H1 (cell line): ENCODE measurements at regions not wholly inside any gene's neighbourhood (a gene's known extent, or its start where the extent isn't known, plus 50 kb on each side); places are given as distances from the start of the nearest gene placed in this dataset.

ENCODE experiments used
- CTCF ChIA-PET: fragments of 300-600 bp; sonication (Branson Sonifier 250); formaldehyde crosslinking; loops from one replicate; lab custom pipeline; 2021; ENCODE audit not compliant: partially characterized antibody; lab: Charles Lee
- POLR2A ChIA-PET: fragments of 300-600 bp; sonication (Branson Sonifier 250); formaldehyde crosslinking; loops from one replicate; lab custom pipeline; 2021; ENCODE audit warnings: inconsistent platforms; ENCODE audit not compliant: partially characterized antibody; lab: Charles Lee
- DNase-seq, 2 experiments: peaks; one replicate each; pipeline versions ENCODE4 v3.0.0 to v3.0.0-alpha.2; 2010 to 2022; ENCODE audit warnings: low spot score in 2 of 2, low read depth in 1 of 2, mixed read lengths in 1 of 2
- FAIRE-seq: peaks from 2 replicates; lab custom pipeline; 2011; peaks lifted over from hg19 to GRCh38; lab: Jason Lieb, UNC
- H2AFZ ChIP-seq: 2 replicates; pipeline ENCODE4 v1.8.1; 2012; ENCODE audit warnings: low read length, inconsistent platforms
- H2AK5ac ChIP-seq: 2 replicates; pipeline ENCODE4 v1.6.1; 2013; ENCODE audit warnings: low read depth, low read length
- H2BK120ac ChIP-seq: replicated peaks from 2 replicates; pipeline ENCODE3; 2013; ENCODE audit warnings: low read depth, low read length, inconsistent platforms
- H2BK12ac ChIP-seq: 2 replicates; pipeline ENCODE4 v1.6.1; 2013; ENCODE audit warnings: low read depth, low read length
- H2BK15ac ChIP-seq: 2 replicates; pipeline ENCODE4 v1.6.1; 2013; ENCODE audit warnings: low read length
- H2BK20ac ChIP-seq: 2 replicates; pipeline ENCODE4 v1.6.1; 2013; ENCODE audit warnings: low read length
- H2BK5ac ChIP-seq: 2 replicates; pipeline ENCODE4 v1.6.1; 2013; ENCODE audit warnings: low read depth, low read length
- H3K14ac ChIP-seq: 2 replicates; pipeline ENCODE4 v1.6.1; 2013; ENCODE audit warnings: inconsistent platforms; ENCODE audit not compliant: insufficient read length
- H3K18ac ChIP-seq: 2 replicates; pipeline ENCODE4 v1.6.1; 2013; ENCODE audit warnings: low read length; ENCODE audit errors: extremely low read depth
- H3K23ac ChIP-seq: 2 replicates; pipeline ENCODE4 v1.6.1; 2013; ENCODE audit warnings: inconsistent platforms; ENCODE audit not compliant: insufficient read length
- H3K23me2 ChIP-seq: 2 replicates; pipeline ENCODE4 v1.6.1; 2013; ENCODE audit warnings: low read depth, low read length
- H3K27ac ChIP-seq: 2 replicates; pipeline ENCODE4 v1.6.1; 2011; ENCODE audit warnings: low read depth, low read length, inconsistent platforms
- H3K27me3 ChIP-seq, 4 experiments: replicated peaks in 1 of 4; 1 replicate in 1 of 4; 2 replicates in 3 of 4; pipeline versions ENCODE4 v1.6.1 to v1.8.1; 2011 to 2013; ENCODE audit warnings: low read length in 3 of 4, mild to moderate bottlenecking in 3 of 4, inconsistent platforms in 2 of 4, mixed read lengths in 2 of 4, moderate library complexity in 1 of 4; ENCODE audit not compliant: control insufficient read depth in 3 of 4, insufficient read depth in 3 of 4; ENCODE audit errors: extremely low read depth in 1 of 4
- H3K36me3 ChIP-seq, 4 experiments: 2 replicates each; pipeline versions ENCODE4 v1.6.1 to v1.8.1; 2011 to 2013; ENCODE audit warnings: mild to moderate bottlenecking in 4 of 4, low read length in 3 of 4, moderate library complexity in 2 of 4, control low read depth in 1 of 4, inconsistent platforms in 1 of 4; ENCODE audit not compliant: insufficient read depth in 4 of 4, control insufficient read depth in 2 of 4
- H3K4ac ChIP-seq: replicated peaks from 2 replicates; pipeline ENCODE3; 2013; ENCODE audit warnings: low read length, low read depth, mixed read lengths, inconsistent platforms; ENCODE audit not compliant: insufficient read length
- H3K4me1 ChIP-seq, 4 experiments: replicated peaks in 1 of 4; 1 replicate in 1 of 4; 2 replicates in 3 of 4; pipeline versions ENCODE4 v1.6.1 to v1.8.1; 2011 to 2013; ENCODE audit warnings: low read length in 3 of 4, inconsistent platforms in 2 of 4, mixed read lengths in 1 of 4; ENCODE audit not compliant: insufficient read depth in 4 of 4, control insufficient read depth in 3 of 4
- H3K4me2 ChIP-seq, 2 experiments: 2 replicates each; pipeline versions ENCODE4 v1.6.1 to v1.8.1; 2011 to 2013; ENCODE audit warnings: low read depth in 2 of 2, low read length in 2 of 2, control low read depth in 1 of 2, inconsistent platforms in 1 of 2, mild to moderate bottlenecking in 1 of 2; ENCODE audit not compliant: insufficient read depth in 1 of 2
- H3K4me3 ChIP-seq, 4 experiments: fragments of 200-600, 300-600 bp in 1 of 4; sonication (generic), shearing (Covaris generic), sonication (Bioruptor Twin) in 1 of 4; 2 replicates each; pipeline versions ENCODE4 v1.5.1 to v1.8.1; 2011 to 2016; ENCODE audit warnings: low read length in 4 of 4, low read depth in 3 of 4, control low read depth in 2 of 4, inconsistent platforms in 2 of 4, mild to moderate bottlenecking in 2 of 4, mixed read lengths in 1 of 4, moderate library complexity in 1 of 4; ENCODE audit not compliant: insufficient read depth in 2 of 4; ENCODE audit errors: extremely low read depth in 1 of 4
- H3K56ac ChIP-seq: replicated peaks from 2 replicates; pipeline ENCODE3; 2013; ENCODE audit warnings: low read depth, mild to moderate bottlenecking, mixed read lengths, low read length, inconsistent platforms; ENCODE audit not compliant: insufficient read length
- H3K79me1 ChIP-seq: 2 replicates; pipeline ENCODE4 v1.6.1; 2013; ENCODE audit warnings: low read depth, low read length, control low read depth
- H3K79me2 ChIP-seq, 2 experiments: 2 replicates each; pipeline versions ENCODE4 v1.6.1 to v1.8.1; 2012 to 2013; ENCODE audit warnings: low read length in 2 of 2, mild to moderate bottlenecking in 2 of 2, inconsistent platforms in 1 of 2; ENCODE audit not compliant: insufficient read depth in 2 of 2, control insufficient read depth in 1 of 2
- H3K9ac ChIP-seq, 4 experiments: replicated peaks in 1 of 4; 1 replicate in 1 of 4; 2 replicates in 3 of 4; pipeline versions ENCODE4 v1.6.1 to v1.8.1; 2011 to 2013; ENCODE audit warnings: low read depth in 3 of 4, low read length in 3 of 4, control low read depth in 2 of 4, mild to moderate bottlenecking in 2 of 4, moderate library complexity in 2 of 4, inconsistent platforms in 1 of 4; ENCODE audit errors: extremely low read depth in 1 of 4
- H3K9me3 ChIP-seq, 2 experiments: 2 replicates each; pipeline versions ENCODE4 v1.6.1 to v1.8.1; 2012 to 2013; ENCODE audit warnings: mild to moderate bottlenecking in 2 of 2, moderate library complexity in 2 of 2, control low read depth in 1 of 2, inconsistent platforms in 1 of 2, low read depth in 1 of 2, low read length in 1 of 2, mixed read lengths in 1 of 2; ENCODE audit not compliant: insufficient read depth in 2 of 2
- H4K20me1 ChIP-seq, 2 experiments: replicated peaks in 1 of 2; 2 replicates each; pipeline versions ENCODE3 to v1.8.1; 2011 to 2013; ENCODE audit warnings: inconsistent platforms in 2 of 2, low read length in 2 of 2, mild to moderate bottlenecking in 1 of 2; ENCODE audit not compliant: insufficient read depth in 2 of 2, control insufficient read depth in 1 of 2
- H4K5ac ChIP-seq: 2 replicates; pipeline ENCODE4 v1.6.1; 2013; ENCODE audit warnings: low read length, low read depth, mixed read lengths, inconsistent platforms; ENCODE audit not compliant: insufficient read length
- H4K8ac ChIP-seq: 2 replicates; pipeline ENCODE4 v1.8.0; 2013; ENCODE audit warnings: mild to moderate bottlenecking, moderate library complexity, low read length, inconsistent platforms; ENCODE audit not compliant: insufficient read depth; ENCODE audit errors: extremely low read depth
- H4K91ac ChIP-seq: replicated peaks from 2 replicates; pipeline ENCODE3; 2013; ENCODE audit warnings: low read length, mixed read lengths, inconsistent platforms; ENCODE audit not compliant: insufficient read length
- CHD2 ChIP-seq: IDR thresholded peaks from 2 replicates; pipeline ENCODE4 v1.6.1; 2012; ENCODE audit warnings: low read length, improper control_type of control experiment
- EP300 ChIP-seq, 2 experiments: IDR thresholded peaks; 1 replicate in 1 of 2; 2 replicates in 1 of 2; pipeline ENCODE4 v1.6.1; 2011 to 2012; ENCODE audit warnings: low read depth in 2 of 2, low read length in 2 of 2, mild to moderate bottlenecking in 2 of 2, borderline replicate concordance in 1 of 2, inconsistent platforms in 1 of 2, moderate library complexity in 1 of 2
- FOSL1 ChIP-seq: IDR thresholded peaks from 2 replicates; pipeline ENCODE4 v1.6.1; 2011; ENCODE audit warnings: mild to moderate bottlenecking, low read depth, low read length, moderate library complexity; ENCODE audit not compliant: insufficient read depth
- NRF1 ChIP-seq: IDR thresholded peaks from 2 replicates; pipeline ENCODE4 v1.6.1; 2011; ENCODE audit warnings: mild to moderate bottlenecking, low read depth, low read length, improper control_type of control experiment
- SP1 ChIP-seq: IDR thresholded peaks from 2 replicates; pipeline ENCODE4 v1.6.1; 2011; ENCODE audit warnings: low read depth, low read length
- WGBS, 2 experiments: shearing (Covaris generic) in 1 of 2; methylation state at CpG; one replicate each; pipeline versions ENCODE4 v1.1.6 to v1.1.7; 2013 to 2015; ENCODE audit warnings: low lambda C conversion rate in 2 of 2, mixed read lengths in 2 of 2, inconsistent platforms in 1 of 2, low coverage in 1 of 2, missing lambda C conversion rate in 1 of 2; ENCODE audit not compliant: insufficient replicate concordance in 2 of 2, insufficient coverage in 1 of 2, insufficient read length in 1 of 2; ENCODE audit errors: extremely low coverage in 1 of 2, missing lambda C conversion rate in 1 of 2; 5-methylcytosine and 5-hydroxymethylcytosine counted together

DNA sequence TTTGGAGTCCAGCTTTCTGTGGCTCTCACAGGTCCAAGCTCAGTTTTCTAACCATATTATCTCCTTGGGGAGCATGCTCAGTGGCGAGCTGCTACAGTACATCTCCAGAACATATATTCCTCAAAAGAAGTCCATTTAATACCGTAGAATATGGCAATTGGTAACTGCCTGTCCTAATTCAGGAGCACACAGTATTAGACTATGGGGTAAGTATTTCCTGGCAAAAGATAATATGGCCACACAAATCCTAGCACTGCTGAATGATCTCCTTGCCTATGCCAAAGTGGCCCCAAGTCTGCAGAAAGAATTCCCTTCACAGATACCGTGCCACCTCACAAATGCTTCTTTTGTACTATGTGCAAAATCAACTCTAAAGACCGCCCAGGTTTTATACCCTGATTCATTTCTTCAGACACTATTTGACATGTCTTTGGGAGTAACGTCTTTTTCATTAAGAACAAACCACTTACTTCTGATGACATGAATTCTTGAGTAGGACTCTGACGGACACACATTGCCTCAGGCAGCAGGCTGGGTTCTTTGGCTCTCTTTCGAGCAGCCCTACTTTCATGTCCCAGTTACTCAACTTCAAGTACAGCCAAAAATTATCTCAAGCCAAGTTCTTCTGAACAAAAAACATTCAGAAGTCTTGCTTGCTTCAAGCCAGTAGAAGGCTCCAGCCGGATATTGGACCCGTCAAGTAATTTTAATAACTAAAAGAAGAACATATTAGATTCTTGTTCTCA is 368.3 kb upstream of the DCBLD2 start:
- Histone ChIP-seq H3K56ac (no peak overlapping the region), H2AK5ac (no peak overlapping the region), H2BK15ac (no peak overlapping the region), H3K27me3 (no peaks in the 10 kb centered on the region), H3K18ac (no peak overlapping the region), H3K4me1 (no peaks in the 10 kb centered on the region), H2BK12ac (no peak overlapping the region), H3K23me2 (no peaks in the 10 kb centered on the region), H4K20me1 (no peaks in the 10 kb centered on the region), H4K5ac (no peak overlapping the region), H2AFZ (no peak overlapping the region), H2BK120ac (no peak overlapping the region), H3K4me3 (no peak overlapping the region), H3K79me1 (no peaks in the 10 kb centered on the region), H2BK5ac (no peak overlapping the region), H2BK20ac (no peak overlapping the region), H3K36me3 (no peaks in the 10 kb centered on the region), H3K9me3 (no peaks in the 10 kb centered on the region), H3K4me2 (no peak overlapping the region), H3K14ac (no peak overlapping the region), H3K9ac (no peak overlapping the region), H4K8ac (no peak overlapping the region), H3K27ac (no peak overlapping the region), H4K91ac (no peak overlapping the region), H3K4ac (no peak overlapping the region), H3K79me2 (no peaks in the 10 kb centered on the region), H3K23ac (no peak overlapping the region)
- no peak for TF ChIP-seq CHD2
- no peak for TF ChIP-seq FOSL1
- no peak for TF ChIP-seq NRF1
- TF ChIP-seq SP1, result no peak
- TF ChIP-seq EP300 (IDR thresholded peaks at IDR 0.05; ENCODE audit: borderline replicate concordance in 1 of 2, low read depth in 2 of 2, low read length in 2 of 2), result no peak
- 89% methylated on average over 9 of the region's 9 CpGs; no CpG with 5 or more reads in 1 of the 2 experiments for WGBS, 2 experiments
- no peak for DNase-seq
- ChIA-PET CTCF (no interaction called here), POLR2A (no interaction called here)
- no peak for FAIRE-seq
